OCI-LY1 (cell line): ENCODE measurements at regions not wholly inside any gene's neighbourhood (a gene's known extent, or its start where the extent isn't known, plus 50 kb on each side); places are given as distances from the start of the nearest gene placed in this dataset.

ENCODE experiments used
- H2AFZ ChIP-seq: fragments of 200-600 bp; sonication (generic), shearing (Covaris generic); 2 replicates; pipeline ENCODE4 v1.6.0; 2014; ENCODE audit warnings: antibody characterized with exemption, mild to moderate bottlenecking, low read length
- H3F3A ChIP-seq: fragments of 200-600 bp; sonication (generic), shearing (Covaris generic); 2 replicates; pipeline ENCODE4 v1.6.0; 2014; ENCODE audit warnings: mild to moderate bottlenecking, antibody characterized with exemption, low read length, moderate library complexity; ENCODE audit not compliant: insufficient read depth
- H3K27ac ChIP-seq: fragments of 200-600 bp; sonication (generic); 2 replicates; pipeline ENCODE4 v1.5.1; 2014; ENCODE audit warnings: low read length, mixed run types, mild to moderate bottlenecking, low read depth; ENCODE audit not compliant: poor library complexity, severe bottlenecking
- H3K27me3 ChIP-seq: fragments of 200-600 bp; sonication (generic); 2 replicates; pipeline ENCODE4 v1.6.0; 2014; ENCODE audit warnings: antibody characterized with exemption, mild to moderate bottlenecking, low read length, moderate library complexity; ENCODE audit not compliant: insufficient read depth
- H3K36me3 ChIP-seq: fragments of 200-600 bp; sonication (generic); 2 replicates; pipeline ENCODE4 v1.6.1; 2014; ENCODE audit warnings: mild to moderate bottlenecking, antibody characterized with exemption, low read length, moderate library complexity, mixed read lengths; ENCODE audit not compliant: insufficient read depth
- H3K4me1 ChIP-seq: fragments of 200-600 bp; sonication (generic); 2 replicates; pipeline ENCODE4 v1.5.1; 2014; ENCODE audit warnings: mild to moderate bottlenecking, low read length, moderate library complexity; ENCODE audit not compliant: insufficient read depth, severe bottlenecking
- H3K4me2 ChIP-seq: fragments of 200-600 bp; sonication (generic), shearing (Covaris generic); 2 replicates; pipeline ENCODE4 v1.6.1; 2014; ENCODE audit warnings: low read length
- H3K4me3 ChIP-seq: fragments of 200-600 bp; sonication (generic); 2 replicates; pipeline ENCODE4 v1.5.1; 2014; ENCODE audit warnings: low read length, low read depth, mild to moderate bottlenecking, mixed read lengths; ENCODE audit not compliant: poor library complexity, severe bottlenecking
- H3K79me2 ChIP-seq: fragments of 200-600 bp; shearing (Covaris generic); 2 replicates; pipeline ENCODE4 v1.6.1; 2016; ENCODE audit warnings: mixed run types, low read length, mixed read lengths; ENCODE audit not compliant: insufficient read depth
- H3K9ac ChIP-seq: fragments of 200-600 bp; sonication (generic), shearing (Covaris generic); 2 replicates; pipeline ENCODE4 v1.6.1; 2014; ENCODE audit warnings: mild to moderate bottlenecking, low read length, mixed read lengths
- H3K9me2 ChIP-seq: fragments of 200-600 bp; sonication (generic), shearing (Covaris generic); 2 replicates; pipeline ENCODE4 v1.6.1; 2014; ENCODE audit warnings: low read depth, mild to moderate bottlenecking, low read length, mixed read lengths
- H3K9me3 ChIP-seq: fragments of 200-600 bp; shearing (Covaris generic); 2 replicates; pipeline ENCODE4 v1.6.1; 2014; ENCODE audit warnings: low read length, mixed read lengths
- H4K20me1 ChIP-seq: fragments of 200-600 bp; sonication (generic), shearing (Covaris generic); 2 replicates; pipeline ENCODE4 v1.6.0; 2016; ENCODE audit warnings: mild to moderate bottlenecking, low read length; ENCODE audit not compliant: insufficient read depth
- EZH2 ChIP-seq: fragments of 200-600 bp; sonication (generic), shearing (Covaris generic); IDR thresholded peaks from 2 replicates; pipeline ENCODE4 v1.8.0; 2017; ENCODE audit warnings: borderline replicate concordance, mixed run types, mild to moderate bottlenecking, antibody characterized with exemption, low read length, moderate library complexity, mixed read lengths
- TF ChIP-seq, protein P1 (sequence below): fragments of 200-600 bp; sonication (generic), shearing (Covaris generic); IDR thresholded peaks from 2 replicates; pipeline ENCODE4 v1.5.1; 2017; ENCODE audit warnings: mild to moderate bottlenecking, antibody characterized with exemption, low read length, moderate library complexity, mixed read lengths

DNA sequence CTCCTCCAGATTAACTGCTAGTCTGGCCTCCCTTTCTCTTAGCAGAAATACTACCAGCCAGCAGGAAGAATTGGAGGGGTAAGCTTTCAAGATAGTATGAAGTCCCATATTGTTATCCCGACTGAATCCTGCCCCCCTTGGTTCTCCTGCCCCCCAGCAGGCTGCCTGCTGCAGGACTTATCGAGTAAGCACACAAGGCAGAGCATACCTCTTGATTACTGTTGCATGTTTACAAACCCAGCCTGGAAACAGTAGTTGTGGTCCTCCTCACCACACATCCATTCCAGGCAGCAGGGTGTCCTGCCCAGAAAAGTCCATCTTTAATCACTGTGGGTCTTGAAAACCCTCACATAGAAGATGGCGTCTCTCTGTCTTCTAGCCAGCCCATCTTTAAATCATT is 66.8 kb upstream of the PPP2R3A start:
- no peaks in the 10 kb centered on the region for H3F3A ChIP-seq

DNA sequence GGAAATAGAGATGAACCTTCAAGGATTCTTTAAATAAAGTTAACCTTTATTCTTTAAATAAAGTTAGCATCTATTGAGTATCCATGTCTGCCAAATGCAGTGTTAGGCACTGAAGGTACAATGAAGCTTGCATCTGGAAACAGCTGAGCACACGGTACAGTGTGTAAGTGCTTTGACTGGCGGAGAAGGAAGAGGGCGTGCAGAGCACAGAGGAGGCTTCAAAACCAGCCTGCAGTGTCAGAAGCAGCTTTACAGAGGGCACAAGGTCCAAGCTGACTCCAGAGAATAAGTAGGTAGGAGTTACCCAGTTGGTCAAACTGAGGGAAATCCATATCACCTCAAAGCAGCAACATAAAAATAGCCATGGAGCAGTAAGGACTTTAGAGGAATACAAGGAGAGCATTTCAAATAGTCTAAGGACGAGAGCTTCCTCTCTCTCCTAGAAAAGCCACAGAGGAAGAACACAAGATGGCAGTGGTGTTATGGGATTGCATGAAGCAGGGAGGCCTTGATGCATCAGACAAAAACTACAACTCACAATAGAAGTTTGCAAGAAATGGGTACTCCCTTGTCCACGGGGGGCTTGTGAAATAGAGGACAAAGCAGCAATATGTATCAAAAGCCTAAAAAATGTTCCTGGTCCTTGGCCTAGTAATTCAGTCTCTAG is 60.3 kb upstream of the PPP2R3A start:
- Histone ChIP-seq H3K79me2 (no peaks in the 10 kb centered on the region), H3K4me2 (no peak overlapping the region), H3K27me3 (no peaks in the 10 kb centered on the region), H3K9me3 (no peaks in the 10 kb centered on the region), H3K9me2 (no peaks in the 10 kb centered on the region), H3F3A (no peaks in the 10 kb centered on the region), H3K9ac (no peak overlapping the region), H3K4me1 (no peaks in the 10 kb centered on the region), H3K27ac (no peak overlapping the region), H4K20me1 (no peaks in the 10 kb centered on the region), H3K36me3 (no peaks in the 10 kb centered on the region), H2AFZ (no peak overlapping the region), H3K4me3 (no peak overlapping the region)
- no peak for TF ChIP-seq EZH2
- TF ChIP-seq, protein P1, sequence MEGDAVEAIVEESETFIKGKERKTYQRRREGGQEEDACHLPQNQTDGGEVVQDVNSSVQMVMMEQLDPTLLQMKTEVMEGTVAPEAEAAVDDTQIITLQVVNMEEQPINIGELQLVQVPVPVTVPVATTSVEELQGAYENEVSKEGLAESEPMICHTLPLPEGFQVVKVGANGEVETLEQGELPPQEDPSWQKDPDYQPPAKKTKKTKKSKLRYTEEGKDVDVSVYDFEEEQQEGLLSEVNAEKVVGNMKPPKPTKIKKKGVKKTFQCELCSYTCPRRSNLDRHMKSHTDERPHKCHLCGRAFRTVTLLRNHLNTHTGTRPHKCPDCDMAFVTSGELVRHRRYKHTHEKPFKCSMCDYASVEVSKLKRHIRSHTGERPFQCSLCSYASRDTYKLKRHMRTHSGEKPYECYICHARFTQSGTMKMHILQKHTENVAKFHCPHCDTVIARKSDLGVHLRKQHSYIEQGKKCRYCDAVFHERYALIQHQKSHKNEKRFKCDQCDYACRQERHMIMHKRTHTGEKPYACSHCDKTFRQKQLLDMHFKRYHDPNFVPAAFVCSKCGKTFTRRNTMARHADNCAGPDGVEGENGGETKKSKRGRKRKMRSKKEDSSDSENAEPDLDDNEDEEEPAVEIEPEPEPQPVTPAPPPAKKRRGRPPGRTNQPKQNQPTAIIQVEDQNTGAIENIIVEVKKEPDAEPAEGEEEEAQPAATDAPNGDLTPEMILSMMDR = no peak

More for the DNA sequence above, 66.8 kb upstream of the PPP2R3A start:
- Histone ChIP-seq H2AFZ (no peak overlapping the region), H3K27ac (no peak overlapping the region), H3K9me2 (no peaks in the 10 kb centered on the region), H3K27me3 (no peaks in the 10 kb centered on the region), H3K36me3 (no peaks in the 10 kb centered on the region), H4K20me1 (no peaks in the 10 kb centered on the region), H3K79me2 (no peaks in the 10 kb centered on the region), H3K9me3 (no peaks in the 10 kb centered on the region), H3K4me2 (no peak overlapping the region), H3K4me1 (no peaks in the 10 kb centered on the region), H3K4me3 (no peak overlapping the region), H3K9ac (no peak overlapping the region)
- TF ChIP-seq, protein P1 = no peak
- TF ChIP-seq EZH2 = no peak

DNA sequence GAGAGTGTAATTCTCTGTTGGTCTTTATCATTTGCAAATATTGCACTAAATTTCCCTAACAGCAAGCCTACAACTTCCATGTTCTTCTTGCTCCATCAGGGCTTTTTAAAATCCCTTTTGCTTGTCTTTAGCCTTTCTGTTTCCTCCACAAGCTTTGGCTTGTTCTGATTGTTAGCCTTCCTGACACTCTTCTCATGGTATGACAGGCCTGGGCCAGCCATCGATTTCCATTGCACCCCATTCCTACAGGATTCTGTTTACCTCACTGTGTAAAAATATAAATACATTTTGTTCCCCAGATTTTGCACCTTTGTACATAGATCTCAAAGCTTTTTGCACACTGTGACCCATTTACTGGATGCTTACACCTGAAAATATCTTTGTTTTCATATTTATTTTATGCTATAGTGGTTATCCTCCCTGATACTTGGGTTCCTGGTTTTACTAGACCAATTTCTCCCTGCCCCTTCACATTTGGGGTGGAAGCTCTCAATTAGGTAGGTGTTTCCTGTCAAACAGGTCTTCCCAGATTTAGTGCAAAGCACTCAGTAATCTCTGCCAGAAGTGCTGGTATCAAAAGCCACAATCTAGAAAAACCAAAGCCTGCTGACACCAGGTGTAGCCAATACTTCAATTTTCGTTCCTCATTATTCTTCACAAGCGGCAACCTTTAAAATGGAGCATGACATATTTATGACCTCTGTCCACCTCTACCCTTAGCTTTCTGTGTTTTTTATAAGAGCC is 57.9 kb upstream of the PPP2R3A start:
- no peak overlapping the region for H2AFZ ChIP-seq
- H3K9ac ChIP-seq = no peak overlapping the region
- no peak overlapping the region for H3K27ac ChIP-seq
- TF ChIP-seq EZH2 = no peak
- TF ChIP-seq, protein P1 = no peak
- H3K36me3 ChIP-seq = no peaks in the 10 kb centered on the region
- no peaks in the 10 kb centered on the region for H4K20me1 ChIP-seq
- no peaks in the 10 kb centered on the region for H3K27me3 ChIP-seq
- no peak overlapping the region for H3K4me3 ChIP-seq
- no peak overlapping the region for H3K4me2 ChIP-seq
- no peaks in the 10 kb centered on the region for H3K79me2 ChIP-seq
- no peaks in the 10 kb centered on the region for H3F3A ChIP-seq
- H3K9me3 ChIP-seq = no peaks in the 10 kb centered on the region
- no peaks in the 10 kb centered on the region for H3K4me1 ChIP-seq
- no peaks in the 10 kb centered on the region for H3K9me2 ChIP-seq
